Neural cell (in vitro differentiated cells): ENCODE measurements at regions not wholly inside any gene's neighbourhood (a gene's known extent, or its start where the extent isn't known, plus 50 kb on each side); places are given as distances from the start of the nearest gene placed in this dataset.

Experiments
- EZH2 ChIP-seq: fragments of 200-600, 300-800 bp; shearing (Covaris generic), sonication (generic); IDR thresholded peaks from 2 replicates; pipeline ENCODE4 v1.6.1; 2014; ENCODE audit warnings: antibody characterized with exemption, low read length, borderline replicate concordance, mild to moderate bottlenecking; ENCODE audit not compliant: insufficient read depth, poor library complexity, severe bottlenecking
- POLR2AphosphoS5 ChIP-seq: IDR thresholded peaks from 2 replicates; pipeline ENCODE4 v1.6.1; 2012
- TF ChIP-seq, protein P1 (sequence below): fragments of 450-650 bp; IDR thresholded peaks from 2 replicates; pipeline ENCODE4 v1.5.1; 2014; ENCODE audit warnings: antibody characterized with exemption, mild to moderate bottlenecking, moderate library complexity; ENCODE audit not compliant: poor library complexity, severe bottlenecking

DNA sequence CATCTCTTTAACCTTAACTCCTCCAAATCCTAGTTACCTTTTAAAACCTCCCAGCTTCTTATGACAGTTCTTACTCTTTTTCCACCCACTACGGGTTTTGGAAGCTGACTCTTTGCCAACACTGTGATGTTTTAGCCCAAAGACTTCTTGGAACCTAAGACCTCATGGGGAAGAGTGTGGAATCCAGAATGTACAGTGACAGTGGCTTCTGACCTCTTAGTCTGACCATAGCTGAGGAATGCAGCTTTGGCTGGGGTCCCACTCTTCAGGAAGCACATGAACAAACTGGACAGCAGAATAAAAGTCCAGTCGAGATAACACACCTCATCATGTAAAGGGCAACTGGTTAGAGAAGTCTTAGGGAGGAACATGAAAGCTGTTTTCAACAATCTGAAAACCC, 161.1 kb upstream of the PKDCC start:
- TF ChIP-seq, protein P1, sequence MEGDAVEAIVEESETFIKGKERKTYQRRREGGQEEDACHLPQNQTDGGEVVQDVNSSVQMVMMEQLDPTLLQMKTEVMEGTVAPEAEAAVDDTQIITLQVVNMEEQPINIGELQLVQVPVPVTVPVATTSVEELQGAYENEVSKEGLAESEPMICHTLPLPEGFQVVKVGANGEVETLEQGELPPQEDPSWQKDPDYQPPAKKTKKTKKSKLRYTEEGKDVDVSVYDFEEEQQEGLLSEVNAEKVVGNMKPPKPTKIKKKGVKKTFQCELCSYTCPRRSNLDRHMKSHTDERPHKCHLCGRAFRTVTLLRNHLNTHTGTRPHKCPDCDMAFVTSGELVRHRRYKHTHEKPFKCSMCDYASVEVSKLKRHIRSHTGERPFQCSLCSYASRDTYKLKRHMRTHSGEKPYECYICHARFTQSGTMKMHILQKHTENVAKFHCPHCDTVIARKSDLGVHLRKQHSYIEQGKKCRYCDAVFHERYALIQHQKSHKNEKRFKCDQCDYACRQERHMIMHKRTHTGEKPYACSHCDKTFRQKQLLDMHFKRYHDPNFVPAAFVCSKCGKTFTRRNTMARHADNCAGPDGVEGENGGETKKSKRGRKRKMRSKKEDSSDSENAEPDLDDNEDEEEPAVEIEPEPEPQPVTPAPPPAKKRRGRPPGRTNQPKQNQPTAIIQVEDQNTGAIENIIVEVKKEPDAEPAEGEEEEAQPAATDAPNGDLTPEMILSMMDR = no peak
- no peak for TF ChIP-seq EZH2
- no peak for TF ChIP-seq POLR2AphosphoS5
